SK-N-SH (cell line): ENCODE measurements at regions not wholly inside any gene's neighbourhood (a gene's known extent, or its start where the extent isn't known, plus 50 kb on each side); places are given as distances from the start of the nearest gene placed in this dataset.

Experiments used
- CHD2 ChIP-seq: fragments of 150-350 bp; IDR thresholded peaks from 2 replicates; pipeline ENCODE4 v1.6.1; 2018; ENCODE audit warnings: low read length; ENCODE audit not compliant: partially characterized antibody
- CTCF ChIP-seq: fragments of 200-600 bp; sonication (generic); IDR thresholded peaks from 2 replicates; pipeline ENCODE4 v1.6.1; 2017; ENCODE audit warnings: antibody characterized with exemption, mild to moderate bottlenecking, moderate library complexity
- EP300 ChIP-seq, 2 experiments: IDR thresholded peaks; 2 replicates each; pipeline versions ENCODE4 v1.4.0 to v1.6.1; 2012; ENCODE audit warnings: borderline replicate concordance in 1 of 2, low read depth in 1 of 2, low read length in 1 of 2
- JUND ChIP-seq: IDR thresholded peaks from 2 replicates; pipeline ENCODE4 v1.4.0; 2012
- RCOR1 ChIP-seq: fragments of 150-350 bp; IDR thresholded peaks from 2 replicates; pipeline ENCODE4 v1.6.1; 2017; ENCODE audit warnings: antibody characterized with exemption, low read length
- REST ChIP-seq: IDR thresholded peaks from 2 replicates; pipeline ENCODE4 v1.6.1; 2012; ENCODE audit warnings: mild to moderate bottlenecking, low read depth, low read length, moderate library complexity
- SIN3A ChIP-seq: IDR thresholded peaks from 2 replicates; pipeline ENCODE4 v1.6.1; 2012; ENCODE audit warnings: low read depth, mild to moderate bottlenecking, low read length, moderate library complexity, borderline replicate concordance
- SMC3 ChIP-seq: IDR thresholded peaks from 2 replicates; pipeline ENCODE4 v1.6.1; 2012; ENCODE audit warnings: low read depth, low read length, improper control_type of control experiment
- TAF1 ChIP-seq: IDR thresholded peaks from 2 replicates; pipeline ENCODE4 v1.6.1; 2012; ENCODE audit warnings: low read depth, mild to moderate bottlenecking, low read length, moderate library complexity, borderline replicate concordance
- TEAD4 ChIP-seq: IDR thresholded peaks from 2 replicates; pipeline ENCODE4 v1.4.0; 2012; ENCODE audit warnings: mild to moderate bottlenecking, borderline replicate concordance; ENCODE audit not compliant: insufficient read depth
- USF1 ChIP-seq: IDR thresholded peaks from 2 replicates; pipeline ENCODE4 v1.4.0; 2012; ENCODE audit warnings: low read depth, borderline replicate concordance

DNA sequence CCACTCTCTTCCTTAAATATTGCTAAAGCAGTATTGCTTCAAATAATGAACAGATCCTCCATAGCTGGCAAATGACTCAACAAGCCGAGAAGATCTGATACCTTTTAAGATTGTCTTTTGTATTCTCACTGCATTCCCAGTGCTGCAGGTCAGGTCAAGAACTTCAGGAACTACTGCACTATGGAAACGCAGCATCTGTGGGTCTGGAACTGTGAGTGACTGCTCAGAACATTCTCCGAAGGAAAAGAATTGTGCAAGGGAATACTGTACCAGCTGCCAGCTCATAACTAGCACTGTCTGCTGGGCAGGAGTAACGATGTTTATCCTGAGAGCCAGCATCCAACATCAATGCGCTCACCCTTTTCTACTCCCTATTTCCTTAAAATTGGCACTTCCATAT, 348.0 kb upstream of the SOX5 start:
- TF ChIP-seq CTCF = no peak
- no peak for TF ChIP-seq REST
- no peak for TF ChIP-seq SMC3
- TF ChIP-seq TAF1 = no peak
- no peak for TF ChIP-seq USF1
- TF ChIP-seq CHD2 = no peak
- no peak for TF ChIP-seq EP300 (IDR thresholded peaks at IDR 0.05; ENCODE audit: borderline replicate concordance in 1 of 2, low read depth in 1 of 2, low read length in 1 of 2)
- TF ChIP-seq SIN3A = no peak
- no peak for TF ChIP-seq RCOR1
- TF ChIP-seq TEAD4 = no peak
- no peak for TF ChIP-seq JUND
